ENCODE measurements at regions not wholly inside any gene's neighbourhood (a gene's known extent, or its start where the extent isn't known, plus 50 kb on each side); places are given as distances from the start of the nearest gene placed in this dataset.
"Not testable (repeated sequence)": the region's sequence is repeated elsewhere in the genome, so short reads cannot be mapped to it uniquely, and the experiment has no call there.

GRCh38 chr5:52150501-52150900, 637.2 kb upstream of the ITGA1 start (continued):
- TF ChIP-seq JUND (IDR thresholded peaks at IDR 0.05; ENCODE audit: low read length) (no peak), EP300 (IDR thresholded peaks at IDR 0.05; ENCODE audit: borderline replicate concordance in 1 of 2, low read depth in 2 of 2, low read length in 2 of 2) (no peak), ZNF274 (IDR thresholded peaks at IDR 0.05; ENCODE audit: borderline replicate concordance, extremely low read depth, low read length) (no peak), BACH1 (IDR thresholded peaks at IDR 0.05; ENCODE audit: low read length) (no peak), CHD1 (IDR thresholded peaks at IDR 0.05; ENCODE audit: low read depth, low read length) (no peak)

DNA sequence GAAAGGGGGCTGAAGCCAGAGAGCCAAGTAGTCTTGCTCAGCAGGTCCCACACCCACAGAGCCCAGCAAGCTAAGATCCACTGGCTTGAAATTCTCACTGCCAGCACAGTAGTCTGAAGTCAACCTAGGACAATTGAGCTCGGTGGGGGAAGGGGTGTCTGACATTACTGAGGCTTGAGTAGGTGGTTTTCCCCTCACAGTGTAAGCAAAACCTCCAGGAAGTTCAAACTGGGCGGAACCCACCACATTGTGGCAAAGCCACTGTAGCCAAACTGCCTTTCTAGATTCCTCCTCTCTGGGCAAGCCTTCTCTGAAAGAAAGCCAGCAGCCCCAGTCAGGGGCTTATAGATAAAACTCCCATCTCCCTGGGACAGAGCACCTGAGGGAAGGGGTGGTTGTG, 630.9 kb upstream of the ITGA1 start:
- H2AFZ ChIP-seq (ENCODE audit: low read length); H3K79me1 ChIP-seq (ENCODE audit: low read depth, low read length); H2BK120ac ChIP-seq (replicated peaks; ENCODE audit: low read depth, low read length); H3K27me3 ChIP-seq (replicated peaks in 1 of 4; ENCODE audit: control insufficient read depth in 3 of 4, extremely low read depth in 1 of 4, insufficient read depth in 3 of 4, low read length in 3 of 4); H3K4ac ChIP-seq (replicated peaks; ENCODE audit: insufficient read length, low read depth, low read length); H2BK20ac ChIP-seq (ENCODE audit: low read length); H4K20me1 ChIP-seq (replicated peaks in 1 of 2; ENCODE audit: control insufficient read depth in 1 of 2, insufficient read depth in 2 of 2, low read length in 2 of 2); H3K27ac ChIP-seq (ENCODE audit: low read depth, low read length); H3K36me3 ChIP-seq (ENCODE audit: control insufficient read depth in 2 of 4, insufficient read depth in 4 of 4, low read length in 3 of 4); H3K14ac ChIP-seq (ENCODE audit: insufficient read length); H3K23me2 ChIP-seq (ENCODE audit: low read depth, low read length); H3K4me2 ChIP-seq (ENCODE audit: insufficient read depth in 1 of 2, low read depth in 2 of 2, low read length in 2 of 2); H3K23ac ChIP-seq (ENCODE audit: insufficient read length); H3K79me2 ChIP-seq (ENCODE audit: control insufficient read depth in 1 of 2, insufficient read depth in 2 of 2, low read length in 2 of 2); H3K18ac ChIP-seq (ENCODE audit: extremely low read depth, low read length); DNase-seq (ENCODE audit: low read depth in 1 of 2, low spot score in 2 of 2); H2BK15ac ChIP-seq (ENCODE audit: low read length); POLR2A ChIA-PET (ENCODE audit: partially characterized antibody); H2BK12ac ChIP-seq (ENCODE audit: low read depth, low read length); H3K9ac ChIP-seq (replicated peaks in 1 of 4; ENCODE audit: extremely low read depth in 1 of 4, low read depth in 3 of 4, low read length in 3 of 4); H3K4me1 ChIP-seq (replicated peaks in 1 of 4; ENCODE audit: control insufficient read depth in 3 of 4, insufficient read depth in 4 of 4, low read length in 3 of 4); H3K9me3 ChIP-seq (ENCODE audit: insufficient read depth in 2 of 2, low read depth in 1 of 2, low read length in 1 of 2); H3K56ac ChIP-seq (replicated peaks; ENCODE audit: insufficient read length, low read depth, low read length); H2BK5ac ChIP-seq (ENCODE audit: low read depth, low read length); FAIRE-seq; H4K5ac ChIP-seq (ENCODE audit: insufficient read length, low read depth, low read length); H2AK5ac ChIP-seq (ENCODE audit: low read depth, low read length); H4K8ac ChIP-seq (ENCODE audit: extremely low read depth, insufficient read depth, low read length); H4K91ac ChIP-seq (replicated peaks; ENCODE audit: insufficient read length, low read length); H3K4me3 ChIP-seq (ENCODE audit: extremely low read depth in 1 of 4, insufficient read depth in 2 of 4, low read depth in 3 of 4, low read length in 4 of 4): not testable (repeated sequence)
- 82% methylated on average over 2 of the region's 2 CpGs; no CpG with 5 or more reads in 1 of the 2 experiments for WGBS, 2 experiments (ENCODE audit: extremely low coverage in 1 of 2, insufficient coverage in 1 of 2, insufficient read length in 1 of 2, insufficient replicate concordance in 2 of 2, low coverage in 1 of 2, low lambda C conversion rate in 2 of 2, missing lambda C conversion rate in 1 of 2)
- CTCF ChIA-PET (ENCODE audit: partially characterized antibody): interaction anchor here (1.1 kb wide), 1 partner anchor 8 kb away, joined by 4 read pairs; no protein-coding TSS in a partner anchor
